ENCODE measurements at regions not wholly inside any gene's neighbourhood (a gene's known extent, or its start where the extent isn't known, plus 50 kb on each side); places are given as distances from the start of the nearest gene placed in this dataset.

GRCh38 chr5:144794922-144795321 lies 624.2 kb downstream of the KCTD16 start:
- no peak for TF ChIP-seq CTCF (IDR thresholded peaks at IDR 0.05)
- TF ChIP-seq POLR2A (IDR thresholded peaks at IDR 0.05) = no peak
